B cell (primary cell): ENCODE measurements at regions not wholly inside any gene's neighbourhood (a gene's known extent, or its start where the extent isn't known, plus 50 kb on each side); places are given as distances from the start of the nearest gene placed in this dataset.

Experiments
- ATAC-seq: fragments of 200-7000 bp; cut with Tn5 transposase; one replicate; pipeline ENCODE4 v1.10.0; 2021; ENCODE audit warnings: low read depth, mild to moderate bottlenecking, moderate number of reproducible peaks, moderate library complexity
- CTCF ChIA-PET: fragments of 350-600 bp; sonication (Branson Sonifier 250); formaldehyde crosslinking; loops from one replicate; lab custom pipeline; 2021; ENCODE audit warnings: antibody characterized with exemption, inconsistent platforms; lab: Charles Lee
- POLR2A ChIA-PET: fragments of 350-600 bp; sonication (Branson Sonifier 250); formaldehyde crosslinking; loops from one replicate; lab custom pipeline; 2021; ENCODE audit warnings: antibody characterized with exemption; lab: Charles Lee
- DNase-seq: peaks from one replicate; pipeline ENCODE4 v3.0.0; 2013
- H2AFZ ChIP-seq: 2 replicates; pipeline ENCODE4 v1.6.1; 2012; ENCODE audit warnings: mild to moderate bottlenecking, low read depth, low read length; ENCODE audit not compliant: insufficient read depth, poor library complexity, severe bottlenecking
- H3K27ac ChIP-seq, 2 donors: 1 replicate in 1 of 2; 2 replicates in 1 of 2; pipeline ENCODE4 v1.5.1; 2012 to 2013; ENCODE audit warnings: low read length in 2 of 2, mild to moderate bottlenecking in 2 of 2, moderate library complexity in 1 of 2
- H3K27me3 ChIP-seq, 4 experiments: fragments of 200-600 bp in 1 of 4; sonication (generic) in 1 of 4; replicated peaks in 1 of 4; 1 replicate in 2 of 4; 2 replicates in 2 of 4; pipeline versions ENCODE4 v1.6.1 to v1.7.0; 2013 to 2016; ENCODE audit warnings: low read length in 3 of 4, mild to moderate bottlenecking in 2 of 4, mixed read lengths in 1 of 4, moderate library complexity in 1 of 4; ENCODE audit not compliant: insufficient read depth in 4 of 4, control insufficient read depth in 3 of 4; ENCODE audit errors: control extremely low read depth in 1 of 4
- H3K36me3 ChIP-seq, 2 experiments: replicated peaks in 1 of 2; 1 replicate in 1 of 2; 2 replicates in 1 of 2; pipeline versions ENCODE4 v1.6.1 to v1.7.1; 2013; ENCODE audit warnings: low read length in 1 of 2; ENCODE audit not compliant: insufficient read depth in 2 of 2, control insufficient read depth in 1 of 2; ENCODE audit errors: control extremely low read depth in 1 of 2, extremely low read depth in 1 of 2
- H3K4me1 ChIP-seq, 2 donors: fragments of 200-600 bp in 1 of 2; sonication (generic) in 1 of 2; 1 replicate in 1 of 2; 2 replicates in 1 of 2; pipeline versions ENCODE4 v1.5.1 to v1.6.1; 2013 to 2017; ENCODE audit warnings: low read length in 2 of 2; ENCODE audit not compliant: control insufficient read depth in 2 of 2, insufficient read depth in 2 of 2
- H3K4me2 ChIP-seq: replicated peaks from 2 replicates; pipeline ENCODE3; 2012; ENCODE audit warnings: mild to moderate bottlenecking, low read depth, low read length; ENCODE audit not compliant: poor library complexity, severe bottlenecking
- H3K4me3 ChIP-seq, 5 experiments: fragments of 200-600 bp in 1 of 5; sonication (generic) in 1 of 5; 1 replicate in 3 of 5; 2 replicates in 2 of 5; pipeline versions ENCODE4 v1.5.1 to v1.7.0; 2011 to 2016; ENCODE audit warnings: low read length in 4 of 5, mild to moderate bottlenecking in 4 of 5, low read depth in 2 of 5, control low read depth in 1 of 5, moderate library complexity in 1 of 5; ENCODE audit not compliant: insufficient read depth in 1 of 5; ENCODE audit errors: control extremely low read depth in 1 of 5, extremely low read depth in 1 of 5
- H3K79me2 ChIP-seq: fragments of 200-600 bp; sonication (generic); one replicate; pipeline ENCODE4 v1.6.0; 2016; ENCODE audit warnings: low read length; ENCODE audit not compliant: control insufficient read depth, insufficient read depth
- H3K9ac ChIP-seq: fragments of 200-600 bp; sonication (generic); 2 replicates; pipeline ENCODE4 v1.6.1; 2017; ENCODE audit warnings: mild to moderate bottlenecking, low read length, moderate library complexity
- H3K9me3 ChIP-seq, 3 donors: one replicate each; pipeline versions ENCODE4 v1.6.1 to v1.7.1; 2013; ENCODE audit warnings: low read length in 2 of 3; ENCODE audit not compliant: control insufficient read depth in 2 of 3, insufficient read depth in 1 of 3; ENCODE audit errors: control extremely low read depth in 1 of 3
- H4K20me1 ChIP-seq: 2 replicates; pipeline ENCODE4 v1.6.0; 2012; ENCODE audit warnings: mild to moderate bottlenecking, low read length; ENCODE audit not compliant: insufficient read depth, control insufficient read depth, poor library complexity, severe bottlenecking
- H3K27ac Mint-ChIP-seq: one replicate; pipeline ENCODE4 v1.8.0; 2021; ENCODE audit warnings: mixed read lengths
- H3K27me3 Mint-ChIP-seq: one replicate; pipeline ENCODE4 v1.8.0; 2021; ENCODE audit warnings: mixed read lengths
- H3K4me1 Mint-ChIP-seq: one replicate; pipeline ENCODE4 v1.8.0; 2021; ENCODE audit warnings: mixed read lengths
- H3K4me3 Mint-ChIP-seq: one replicate; pipeline ENCODE4 v1.8.0; 2021; ENCODE audit warnings: mixed read lengths
- H3K9me3 Mint-ChIP-seq: one replicate; pipeline ENCODE4 v1.8.0; 2022; ENCODE audit warnings: mixed read lengths; ENCODE audit not compliant: insufficient read depth
- CTCF ChIP-seq: fragments of 200-600 bp; IDR thresholded peaks from one replicate; pipeline ENCODE4 v1.8.0; 2022; ENCODE audit warnings: antibody characterized with exemption, mild to moderate bottlenecking
- EZH2 ChIP-seq: IDR thresholded peaks from 2 replicates; pipeline ENCODE4 v1.6.1; 2012; ENCODE audit warnings: borderline replicate concordance, low read depth, mild to moderate bottlenecking, moderate library complexity, low read length; ENCODE audit not compliant: insufficient read depth, poor library complexity, severe bottlenecking
- WGBS: methylation state at CpG from one replicate; pipeline ENCODE4 v1.1.5; 2013; ENCODE audit warnings: missing lambda C conversion rate; ENCODE audit not compliant: insufficient coverage; 5-methylcytosine and 5-hydroxymethylcytosine counted together
- intact Hi-C: fragments of 100-400 bp; cut with micrococcal nuclease; formaldehyde crosslinking; loops from one replicate; pipeline ENCODE4 v1.10.0; 2022

- Mint-ChIP-seq H3K4me3 (no peak overlapping the region), H3K4me1 (peaks cover 2% of the 10 kb centered on the region), H3K27ac (no peak overlapping the region), H3K27me3 (peaks cover 7% of the 10 kb centered on the region), H3K9me3 (peaks cover 3% of the 10 kb centered on the region)
- Histone ChIP-seq H3K27me3 (no peaks in the 10 kb centered on the region), H3K4me3 (no peak overlapping the region), H3K9ac (no peak overlapping the region), H3K9me3 (peaks cover 2 to 4% (median 2%) of the 10 kb centered on the region in 3 donors), H2AFZ (no peak overlapping the region), H4K20me1 (no peaks in the 10 kb centered on the region), H3K79me2 (no peaks in the 10 kb centered on the region), H3K27ac (no peak overlapping the region), H3K36me3 (no peaks in the 10 kb centered on the region), H3K4me1 (no peaks in the 10 kb centered on the region), H3K4me2 (no peak overlapping the region)
- no CpG with 5 or more reads among the region's 1 CpG for WGBS
- intact Hi-C loops: no loop called here
- CTCF ChIA-PET: interaction anchor here (1.7 kb wide), 1 partner anchor 23 kb away, joined by 4 read pairs; no protein-coding TSS in a partner anchor
- POLR2A ChIA-PET: no interaction called here
- no peak for DNase-seq
- no peak for TF ChIP-seq CTCF
- TF ChIP-seq EZH2: no peak
- no peak for ATAC-seq
These were observed 187.9 kb upstream of the ARID1B start for GRCh38 chr6:156589281-156589680.

DNA sequence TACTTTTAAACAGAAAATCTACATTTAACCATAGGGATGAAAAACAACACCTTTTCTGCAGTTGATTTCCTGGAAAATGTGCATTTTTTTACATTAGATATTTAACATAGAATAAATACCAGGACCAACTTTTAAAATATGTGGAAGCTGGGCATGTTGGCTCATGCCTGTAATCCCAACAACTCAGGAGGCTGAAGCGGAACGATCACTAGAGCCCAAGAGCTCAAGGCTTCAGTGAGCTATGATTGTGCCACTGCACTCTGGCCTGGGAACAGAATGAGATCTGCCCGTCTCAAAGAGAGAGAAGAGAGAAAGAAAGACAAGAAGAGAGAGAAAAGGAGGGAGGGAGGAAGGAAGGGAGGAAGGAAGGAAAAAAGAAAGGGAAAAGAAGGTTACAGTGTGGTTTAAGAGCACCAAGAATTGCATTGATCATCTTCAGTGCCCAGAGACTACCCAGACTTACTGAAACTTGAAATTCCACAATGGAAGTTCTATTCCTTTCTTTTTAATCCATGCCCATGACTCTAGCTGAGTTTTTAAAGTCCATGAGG, 189.4 kb upstream of the ARID1B start:
- H3K79me2 ChIP-seq: no peaks in the 10 kb centered on the region
- H3K27me3 Mint-ChIP-seq: peaks cover 7% of the 10 kb centered on the region
- H3K4me2 ChIP-seq: no peak overlapping the region
- no peaks in the 10 kb centered on the region for H4K20me1 ChIP-seq
- H3K27me3 ChIP-seq: no peaks in the 10 kb centered on the region
- CTCF ChIA-PET: no interaction called here
- POLR2A ChIA-PET: interaction anchor here (0.6 kb wide), 1 partner anchor 28 kb away, joined by 7 read pairs; no protein-coding TSS in a partner anchor
- peaks cover 2 to 4% (median 2%) of the 10 kb centered on the region in 3 donors for H3K9me3 ChIP-seq
- peaks cover 3% of the 10 kb centered on the region for H3K9me3 Mint-ChIP-seq
- no peak overlapping the region for H3K4me3 ChIP-seq
- H3K4me1 ChIP-seq: no peaks in the 10 kb centered on the region
- no peak overlapping the region for H2AFZ ChIP-seq
- no peak for DNase-seq
- H3K36me3 ChIP-seq: no peaks in the 10 kb centered on the region
- H3K4me3 Mint-ChIP-seq: no peak overlapping the region
- no peak overlapping the region for H3K9ac ChIP-seq
- H3K4me1 Mint-ChIP-seq: peaks cover 2% of the 10 kb centered on the region
- no peak overlapping the region for H3K27ac Mint-ChIP-seq
- TF ChIP-seq EZH2 (no peak), CTCF (no peak)
- WGBS: 100% methylated on average over 2 of the region's 3 CpGs
- intact Hi-C loops: no loop called here
- no peak overlapping the region for H3K27ac ChIP-seq
- ATAC-seq: no peak
